Central memory CD8-positive, alpha-beta T cell (primary cell): ENCODE measurements at regions not wholly inside any gene's neighbourhood (a gene's known extent, or its start where the extent isn't known, plus 50 kb on each side); places are given as distances from the start of the nearest gene placed in this dataset.

Source experiments
- ATAC-seq: fragments of 150-1000 bp; cut with Tn5 transposase; replicated peaks from 2 replicates; pipeline ENCODE4 v1.10.0; 2022; ENCODE audit warnings: mild to moderate bottlenecking, moderate FRiP score, moderate number of reproducible peaks; ENCODE audit not compliant: poor library complexity, severe bottlenecking; ENCODE audit errors: extremely low read depth
- DNase-seq, 2 donors: peaks; one replicate each; pipeline ENCODE4 v3.0.0; 2021; ENCODE audit warnings: low spot score in 2 of 2
- H3K27ac Mint-ChIP-seq: one replicate; pipeline ENCODE4 v1.8.0; 2022; ENCODE audit warnings: low read depth, mild to moderate bottlenecking, moderate library complexity, mixed read lengths
- H3K27me3 Mint-ChIP-seq: one replicate; pipeline ENCODE4 v1.8.0; 2022; ENCODE audit warnings: mixed read lengths
- H3K36me3 Mint-ChIP-seq: one replicate; pipeline ENCODE4 v1.8.0; 2022; ENCODE audit warnings: mild to moderate bottlenecking, moderate library complexity, mixed read lengths; ENCODE audit not compliant: insufficient read depth
- H3K4me1 Mint-ChIP-seq: one replicate; pipeline ENCODE4 v1.8.0; 2022; ENCODE audit warnings: mixed read lengths
- H3K4me3 Mint-ChIP-seq: one replicate; pipeline ENCODE4 v1.8.0; 2022; ENCODE audit warnings: mild to moderate bottlenecking, moderate library complexity, mixed read lengths
- H3K9me3 Mint-ChIP-seq: one replicate; pipeline ENCODE4 v1.8.0; 2022; ENCODE audit warnings: mixed read lengths

DNA sequence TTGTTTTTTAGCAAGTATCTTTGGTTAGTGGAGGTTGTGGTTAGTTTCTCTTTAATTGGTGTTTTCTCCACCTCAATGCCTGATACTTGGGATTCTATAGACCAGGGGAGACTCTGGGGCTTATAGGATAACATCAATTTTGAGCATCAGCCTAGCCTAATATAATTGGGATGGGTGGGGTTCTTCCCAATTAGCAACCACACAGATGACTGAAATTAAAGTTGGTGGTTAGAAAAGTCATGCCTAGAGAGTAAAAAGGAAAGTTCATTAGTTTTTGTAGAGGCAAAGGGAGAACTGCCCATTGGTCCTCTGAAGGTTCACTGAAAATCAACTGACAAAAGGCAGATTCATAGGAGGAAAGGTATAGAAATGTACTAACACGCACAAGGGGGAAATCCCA, 843.3 kb downstream of the TSN start:
- H3K9me3 Mint-ChIP-seq = no peaks in the 10 kb centered on the region
- DNase-seq = no peak
- H3K27me3 Mint-ChIP-seq = no peaks in the 10 kb centered on the region
- H3K36me3 Mint-ChIP-seq = no peaks in the 10 kb centered on the region
- no peak overlapping the region for H3K27ac Mint-ChIP-seq
- no peak for ATAC-seq
- no peaks in the 10 kb centered on the region for H3K4me1 Mint-ChIP-seq
- H3K4me3 Mint-ChIP-seq = no peak overlapping the region

DNA sequence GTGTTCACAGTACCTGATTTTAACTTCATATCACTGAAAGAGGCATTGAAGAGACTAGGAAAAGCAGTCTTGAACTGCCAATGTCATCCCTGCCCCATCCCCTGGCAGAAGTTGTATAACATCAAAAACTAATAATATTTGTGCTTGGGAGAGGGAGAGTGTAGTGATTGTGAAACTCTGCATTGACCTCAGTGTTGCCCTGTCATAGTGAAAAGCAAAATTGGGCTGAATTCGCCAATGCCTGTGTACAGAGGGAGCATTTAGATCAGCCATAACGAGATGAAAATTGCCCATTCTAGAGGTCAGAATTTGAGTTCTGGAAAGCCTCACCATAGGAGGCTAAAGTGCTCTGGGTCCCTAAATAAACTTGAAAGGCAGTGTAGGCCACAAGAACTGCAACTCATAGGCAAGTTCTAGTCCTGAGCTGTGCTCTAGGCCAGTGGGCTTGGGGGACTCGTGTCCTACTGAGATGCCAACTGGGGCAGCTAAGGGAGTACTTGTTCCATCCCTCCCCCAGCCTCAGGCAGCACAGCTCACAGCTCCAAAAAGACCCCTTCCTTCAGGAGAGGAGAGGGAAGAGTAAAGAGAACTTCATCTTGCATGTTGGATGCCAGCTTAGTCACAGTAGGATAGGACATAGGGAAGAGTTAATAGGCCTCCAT, 855.6 kb downstream of the TSN start:
- H3K4me3 Mint-ChIP-seq = no peak overlapping the region
- ATAC-seq (no peak), DNase-seq (no peak)
- no peaks in the 10 kb centered on the region for H3K27me3 Mint-ChIP-seq
- H3K9me3 Mint-ChIP-seq = peaks cover 28% of the 10 kb centered on the region
- H3K27ac Mint-ChIP-seq = no peak overlapping the region
- H3K36me3 Mint-ChIP-seq = no peaks in the 10 kb centered on the region
- H3K4me1 Mint-ChIP-seq = no peaks in the 10 kb centered on the region

DNA sequence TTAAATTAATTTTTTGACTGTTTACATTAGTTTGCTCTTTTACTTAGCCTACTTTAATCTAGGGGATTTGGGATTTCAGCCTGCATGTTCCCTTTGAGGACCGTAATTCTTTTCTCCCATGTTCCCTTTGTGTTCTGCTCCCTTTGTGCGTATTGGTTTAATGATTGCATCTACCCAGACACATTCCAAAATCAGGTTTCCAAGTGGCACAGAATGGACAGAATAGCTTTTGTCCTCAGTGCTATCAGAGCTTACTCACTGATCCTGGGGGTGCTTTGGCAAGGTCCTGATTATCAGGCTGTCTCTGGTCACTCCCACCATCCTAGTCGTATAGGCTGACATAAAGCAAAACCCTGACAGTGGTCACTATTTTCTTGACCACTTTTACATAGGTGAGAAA, 867.5 kb downstream of the TSN start:
- H3K4me3 Mint-ChIP-seq = no peak overlapping the region
- DNase-seq (no peak), ATAC-seq (no peak)
- no peak overlapping the region for H3K27ac Mint-ChIP-seq
- no peaks in the 10 kb centered on the region for H3K4me1 Mint-ChIP-seq
- no peaks in the 10 kb centered on the region for H3K27me3 Mint-ChIP-seq
- no peaks in the 10 kb centered on the region for H3K36me3 Mint-ChIP-seq
- peaks cover 13% of the 10 kb centered on the region for H3K9me3 Mint-ChIP-seq

DNA sequence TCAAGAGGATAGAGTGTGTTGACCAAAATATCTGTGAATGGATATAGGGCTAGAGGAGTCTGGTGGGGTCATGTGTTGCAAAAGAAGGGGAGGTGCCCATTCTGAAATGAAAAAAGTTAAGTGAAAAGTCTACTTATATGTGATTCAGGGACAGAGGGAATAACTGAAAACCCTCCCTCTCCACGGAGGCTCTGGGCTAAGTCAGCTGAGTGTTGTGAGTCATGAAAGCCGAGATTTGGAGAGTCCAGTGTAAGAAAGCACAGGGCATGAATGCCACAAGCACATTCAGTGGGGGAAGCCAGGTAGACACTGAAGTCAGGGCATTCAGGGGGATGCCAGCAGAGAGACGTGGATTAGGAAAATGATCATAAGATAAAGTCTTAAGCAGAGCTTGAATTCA, 871.9 kb downstream of the TSN start:
- Mint-ChIP-seq H3K36me3 (no peaks in the 10 kb centered on the region), H3K4me1 (no peaks in the 10 kb centered on the region), H3K4me3 (no peak overlapping the region), H3K27me3 (no peaks in the 10 kb centered on the region), H3K27ac (no peak overlapping the region), H3K9me3 (peaks cover 22% of the 10 kb centered on the region)
- no peak for DNase-seq
- no peak for ATAC-seq

DNA sequence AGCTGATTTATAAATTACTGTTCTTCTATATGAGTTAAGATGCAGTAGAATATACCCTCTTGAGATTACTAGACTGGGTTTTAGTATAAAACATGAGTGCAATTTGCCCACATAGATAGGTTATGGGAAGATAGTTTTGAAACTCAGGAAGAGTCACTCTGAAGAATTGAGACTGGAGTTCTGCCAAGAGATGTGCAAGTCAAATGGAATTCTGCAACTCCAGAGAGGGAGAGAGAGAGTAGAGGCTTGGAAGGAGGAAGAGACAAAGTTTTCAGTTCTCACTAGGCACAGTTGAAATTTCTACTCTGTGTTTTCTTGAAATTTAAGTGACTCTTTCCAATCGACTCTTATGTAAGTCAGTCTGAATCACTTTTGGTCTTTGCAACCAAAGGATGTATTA, 878.8 kb downstream of the TSN start:
- DNase-seq (no peak), ATAC-seq (no peak)
- Mint-ChIP-seq H3K27ac (no peak overlapping the region), H3K4me3 (no peak overlapping the region), H3K9me3 (peaks cover 25% of the 10 kb centered on the region), H3K27me3 (no peaks in the 10 kb centered on the region), H3K4me1 (no peaks in the 10 kb centered on the region), H3K36me3 (no peaks in the 10 kb centered on the region)

GRCh38 chr2:122634920-122635319, 879.5 kb downstream of the TSN start:
- no peaks in the 10 kb centered on the region for H3K27me3 Mint-ChIP-seq
- DNase-seq (no peak), ATAC-seq (no peak)
- H3K4me3 Mint-ChIP-seq = no peak overlapping the region
- no peaks in the 10 kb centered on the region for H3K4me1 Mint-ChIP-seq
- no peak overlapping the region for H3K27ac Mint-ChIP-seq
- H3K36me3 Mint-ChIP-seq = no peaks in the 10 kb centered on the region
- peaks cover 19% of the 10 kb centered on the region for H3K9me3 Mint-ChIP-seq

- Mint-ChIP-seq H3K9me3 (peaks cover 15% of the 10 kb centered on the region), H3K27me3 (no peaks in the 10 kb centered on the region), H3K4me3 (no peak overlapping the region), H3K36me3 (no peaks in the 10 kb centered on the region), H3K27ac (no peak overlapping the region), H3K4me1 (no peaks in the 10 kb centered on the region)
- ATAC-seq = no peak
- no peak for DNase-seq
These were observed 880.2 kb downstream of the TSN start for GRCh38 chr2:122635686-122636085.

DNA sequence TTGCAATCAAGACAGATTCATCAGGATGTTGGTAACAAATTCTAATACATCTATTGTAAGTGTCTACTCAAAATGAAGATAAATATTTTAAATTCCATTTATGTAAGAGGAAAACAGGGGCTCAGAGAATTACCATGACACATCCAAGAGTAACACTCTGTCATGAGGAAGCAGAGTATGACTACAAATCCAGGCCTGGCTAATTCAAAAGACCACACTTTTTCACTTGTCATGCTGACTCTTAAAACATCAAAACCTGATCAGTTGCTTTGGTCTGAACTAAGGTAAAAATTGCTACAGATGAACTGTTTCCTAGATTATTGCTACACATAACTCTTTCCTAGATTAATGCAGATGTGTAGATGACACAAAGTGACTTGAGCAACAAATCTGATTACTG, 880.6 kb downstream of the TSN start:
- no peaks in the 10 kb centered on the region for H3K27me3 Mint-ChIP-seq
- no peak overlapping the region for H3K27ac Mint-ChIP-seq
- DNase-seq (no peak), ATAC-seq (no peak)
- no peaks in the 10 kb centered on the region for H3K4me1 Mint-ChIP-seq
- H3K9me3 Mint-ChIP-seq = peaks cover 13% of the 10 kb centered on the region
- no peaks in the 10 kb centered on the region for H3K36me3 Mint-ChIP-seq
- H3K4me3 Mint-ChIP-seq = no peak overlapping the region

DNA sequence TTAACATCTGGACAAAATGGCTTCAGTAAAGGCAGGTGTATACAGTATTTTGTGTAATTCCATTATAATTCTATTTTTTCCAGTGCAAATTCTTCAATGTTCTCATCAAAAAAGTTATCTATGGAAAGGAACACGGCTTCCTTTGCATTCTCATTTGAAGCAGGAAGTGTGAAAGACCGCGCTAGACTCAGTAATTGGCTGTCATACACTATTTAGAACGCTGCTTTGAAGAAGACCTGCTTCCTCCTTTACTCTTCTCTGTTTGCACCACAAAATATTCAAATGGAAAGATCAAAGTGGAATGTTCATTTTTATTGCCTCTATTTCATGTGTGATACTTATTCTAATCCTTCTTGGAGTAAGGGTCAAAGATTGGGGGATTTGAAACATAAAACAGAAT, 883.7 kb downstream of the TSN start:
- DNase-seq = no peak
- no peaks in the 10 kb centered on the region for H3K36me3 Mint-ChIP-seq
- peaks cover 11% of the 10 kb centered on the region for H3K9me3 Mint-ChIP-seq
- no peak overlapping the region for H3K27ac Mint-ChIP-seq
- H3K27me3 Mint-ChIP-seq = no peaks in the 10 kb centered on the region
- H3K4me3 Mint-ChIP-seq = no peak overlapping the region
- H3K4me1 Mint-ChIP-seq = no peaks in the 10 kb centered on the region
- ATAC-seq = no peak

DNA sequence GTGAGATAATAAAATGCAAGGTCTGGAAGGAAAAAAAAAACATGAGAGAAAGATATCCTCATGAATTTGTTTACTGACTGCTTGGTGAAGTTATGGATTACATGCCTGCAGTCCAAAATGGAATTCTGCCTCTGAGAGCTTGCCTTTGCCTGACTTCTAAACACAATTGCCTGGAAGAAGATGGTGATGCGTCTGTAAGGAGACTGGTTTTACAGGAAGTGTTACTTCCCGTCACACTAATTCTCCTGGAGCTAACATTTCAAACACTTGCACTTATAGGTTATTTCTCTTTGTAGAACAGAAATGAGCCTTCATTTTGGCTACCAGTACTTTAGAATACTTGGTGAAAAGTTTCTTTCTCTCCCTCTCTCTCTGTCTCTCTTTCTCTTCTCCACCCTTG, 884.3 kb downstream of the TSN start:
- Mint-ChIP-seq H3K27me3 (no peaks in the 10 kb centered on the region), H3K9me3 (peaks cover 6% of the 10 kb centered on the region), H3K27ac (no peak overlapping the region), H3K4me3 (no peak overlapping the region), H3K36me3 (no peaks in the 10 kb centered on the region), H3K4me1 (no peaks in the 10 kb centered on the region)
- DNase-seq (no peak), ATAC-seq (no peak)

DNA sequence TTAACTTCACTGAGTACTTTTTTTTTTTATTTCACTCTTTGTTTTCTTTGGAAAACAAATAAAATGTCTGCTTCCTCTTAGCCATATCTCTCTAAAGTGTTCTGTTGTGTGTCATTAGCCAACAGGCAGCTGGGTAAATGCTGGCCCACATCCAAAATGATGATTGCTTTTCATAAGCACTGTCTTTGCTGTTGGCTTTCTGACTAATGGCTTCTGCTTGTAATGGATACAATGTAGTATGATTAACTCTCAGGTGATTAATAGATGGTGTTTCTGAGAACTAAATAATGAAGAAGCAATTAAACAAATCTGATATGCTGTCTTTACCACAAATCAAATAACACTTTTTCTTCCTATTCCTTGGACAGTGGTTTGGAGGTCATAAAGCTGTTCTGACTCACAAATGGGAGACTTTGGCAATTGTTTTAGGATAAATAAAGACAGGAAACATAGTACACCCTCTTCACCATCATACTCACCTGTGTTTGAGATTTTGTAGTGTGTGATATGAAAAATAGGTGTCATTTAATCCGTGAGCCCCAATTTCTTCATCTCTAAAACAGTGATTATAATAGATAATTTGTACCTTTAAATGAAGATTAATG, 888.4 kb downstream of the TSN start:
- Mint-ChIP-seq H3K27me3 (no peaks in the 10 kb centered on the region), H3K36me3 (no peaks in the 10 kb centered on the region), H3K4me1 (no peaks in the 10 kb centered on the region), H3K9me3 (peaks cover 12% of the 10 kb centered on the region), H3K27ac (no peak overlapping the region), H3K4me3 (no peak overlapping the region)
- ATAC-seq = no peak
- DNase-seq = no peak

GRCh38 chr2:122651236-122651635, 895.8 kb downstream of the TSN start:
- H3K4me1 Mint-ChIP-seq = no peaks in the 10 kb centered on the region

GRCh38 chr2:122651780-122652179, 896.3 kb downstream of the TSN start:
- Mint-ChIP-seq H3K36me3 (no peaks in the 10 kb centered on the region), H3K27ac (no peak overlapping the region), H3K9me3 (peaks cover 24% of the 10 kb centered on the region), H3K4me1 (no peaks in the 10 kb centered on the region), H3K27me3 (no peaks in the 10 kb centered on the region), H3K4me3 (no peak overlapping the region)
- ATAC-seq = no peak
- no peak for DNase-seq

More at GRCh38 chr2:122651236-122651635, 895.8 kb downstream of the TSN start:
- no peaks in the 10 kb centered on the region for H3K36me3 Mint-ChIP-seq
- no peak overlapping the region for H3K4me3 Mint-ChIP-seq
- DNase-seq = no peak
- no peaks in the 10 kb centered on the region for H3K27me3 Mint-ChIP-seq
- H3K27ac Mint-ChIP-seq = no peak overlapping the region
- ATAC-seq = no peak
- H3K9me3 Mint-ChIP-seq = peaks cover 24% of the 10 kb centered on the region
